ENCODE measurements at regions not wholly inside any gene's neighbourhood (a gene's known extent, or its start where the extent isn't known, plus 50 kb on each side); places are given as distances from the start of the nearest gene placed in this dataset.

DNA sequence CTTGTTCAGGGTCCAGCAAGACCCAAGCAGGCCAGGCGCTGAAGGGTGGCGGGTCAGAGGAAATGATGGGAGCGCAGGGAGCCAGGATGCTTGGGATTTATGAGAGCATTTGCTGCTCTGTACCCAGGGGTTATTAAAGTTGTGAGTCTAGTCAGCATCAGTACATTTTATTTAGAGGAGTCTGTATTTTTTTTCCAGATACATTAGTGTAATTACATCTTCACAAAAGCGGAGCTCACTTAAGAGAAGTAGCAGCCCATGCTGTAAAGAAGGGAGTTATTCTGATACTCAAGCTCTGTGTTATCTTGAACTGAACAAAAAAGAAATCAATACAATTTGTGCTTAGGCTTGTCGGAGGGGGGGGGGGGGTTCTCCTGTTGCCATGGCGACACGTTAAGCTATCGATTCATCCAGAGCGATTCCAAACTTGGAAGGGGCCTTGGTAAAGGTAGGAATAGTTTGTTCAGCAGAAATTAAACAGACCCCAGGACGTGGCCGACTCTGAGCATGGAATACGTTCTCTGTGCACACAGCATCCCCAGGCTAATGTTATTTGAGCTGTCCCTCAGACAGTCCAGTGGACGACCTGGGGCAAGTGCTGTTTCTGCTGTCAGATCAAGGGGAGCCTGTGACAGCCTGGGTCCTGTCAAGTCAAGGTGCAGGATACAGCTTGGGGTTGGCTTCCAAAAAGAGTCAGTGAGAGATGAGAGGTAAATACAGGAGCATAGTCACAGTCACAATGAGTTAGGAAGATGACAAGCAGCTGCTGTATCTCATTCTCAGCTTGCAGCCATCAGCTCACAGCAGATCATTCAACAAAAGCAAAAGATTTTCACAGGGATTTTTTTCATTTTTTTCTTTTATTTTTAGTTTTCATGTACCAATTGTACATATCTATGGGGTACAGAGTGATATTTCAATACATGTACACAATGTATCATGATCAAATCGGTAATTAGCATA lies 387.6 kb downstream of the DCDC2C start:
- peak; percentile 81 for DNase-seq (ENCODE audit: extremely low spot score)
- H3K4me3 ChIP-seq = no peak overlapping the region
- intact Hi-C loops (cut with DNase I) = no loop called here
- WGBS = 46% methylated on average over 14 of the region's 14 CpGs
- TF ChIP-seq, protein P1, sequence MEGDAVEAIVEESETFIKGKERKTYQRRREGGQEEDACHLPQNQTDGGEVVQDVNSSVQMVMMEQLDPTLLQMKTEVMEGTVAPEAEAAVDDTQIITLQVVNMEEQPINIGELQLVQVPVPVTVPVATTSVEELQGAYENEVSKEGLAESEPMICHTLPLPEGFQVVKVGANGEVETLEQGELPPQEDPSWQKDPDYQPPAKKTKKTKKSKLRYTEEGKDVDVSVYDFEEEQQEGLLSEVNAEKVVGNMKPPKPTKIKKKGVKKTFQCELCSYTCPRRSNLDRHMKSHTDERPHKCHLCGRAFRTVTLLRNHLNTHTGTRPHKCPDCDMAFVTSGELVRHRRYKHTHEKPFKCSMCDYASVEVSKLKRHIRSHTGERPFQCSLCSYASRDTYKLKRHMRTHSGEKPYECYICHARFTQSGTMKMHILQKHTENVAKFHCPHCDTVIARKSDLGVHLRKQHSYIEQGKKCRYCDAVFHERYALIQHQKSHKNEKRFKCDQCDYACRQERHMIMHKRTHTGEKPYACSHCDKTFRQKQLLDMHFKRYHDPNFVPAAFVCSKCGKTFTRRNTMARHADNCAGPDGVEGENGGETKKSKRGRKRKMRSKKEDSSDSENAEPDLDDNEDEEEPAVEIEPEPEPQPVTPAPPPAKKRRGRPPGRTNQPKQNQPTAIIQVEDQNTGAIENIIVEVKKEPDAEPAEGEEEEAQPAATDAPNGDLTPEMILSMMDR (IDR thresholded peaks at IDR 0.05) = no peak
- TF ChIP-seq POLR2A (IDR thresholded peaks at IDR 0.05; ENCODE audit: low read depth) = no peak
- no peak for TF ChIP-seq POLR2AphosphoS5 (IDR thresholded peaks at IDR 0.05)
- TF ChIP-seq EP300 (IDR thresholded peaks at IDR 0.05) = no peak
- no peaks in the 10 kb centered on the region for H3K36me3 ChIP-seq
- H3K27me3 ChIP-seq = peaks cover 0 to 12% (median 0%) of the 10 kb centered on the region in 4 donors
- H3K27ac ChIP-seq (replicated peaks in 1 of 4) = no peak overlapping the region
- no peaks in the 10 kb centered on the region for H3K9me3 ChIP-seq
- no peaks in the 10 kb centered on the region for H3K4me1 ChIP-seq

DNA sequence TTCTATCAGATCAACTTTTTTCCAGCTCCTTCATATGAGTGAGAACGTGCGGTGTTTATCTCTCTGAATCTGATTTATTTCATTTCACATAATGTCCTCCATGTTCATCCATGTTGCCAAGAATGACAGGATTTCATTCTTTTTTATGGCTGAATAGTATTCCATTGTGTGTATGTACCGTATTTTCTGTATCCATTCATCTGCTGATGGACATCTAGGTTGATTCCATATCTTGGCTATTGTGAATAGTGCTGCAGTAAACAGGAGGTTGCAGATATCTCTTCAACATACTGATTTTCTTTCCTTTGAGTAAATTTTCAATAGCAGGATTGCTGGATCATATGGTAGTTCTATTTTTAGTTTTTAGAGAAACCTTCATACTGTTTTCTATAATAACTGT lies 388.5 kb downstream of the DCDC2C start:
- Histone ChIP-seq H3K36me3 (no peaks in the 10 kb centered on the region), H3K4me3 (no peak overlapping the region), H3K9me3 (no peaks in the 10 kb centered on the region), H3K27ac (replicated peaks in 1 of 4) (no peak overlapping the region), H3K27me3 (peaks cover 0 to 16% (median 0%) of the 10 kb centered on the region in 4 donors), H3K4me1 (no peaks in the 10 kb centered on the region)
- 80% methylated on average over 3 of the region's 3 CpGs for WGBS
- TF ChIP-seq EP300 (IDR thresholded peaks at IDR 0.05) = no peak
- intact Hi-C loops (cut with DNase I) = no loop called here
- DNase-seq (ENCODE audit: extremely low spot score) = no peak

DNA sequence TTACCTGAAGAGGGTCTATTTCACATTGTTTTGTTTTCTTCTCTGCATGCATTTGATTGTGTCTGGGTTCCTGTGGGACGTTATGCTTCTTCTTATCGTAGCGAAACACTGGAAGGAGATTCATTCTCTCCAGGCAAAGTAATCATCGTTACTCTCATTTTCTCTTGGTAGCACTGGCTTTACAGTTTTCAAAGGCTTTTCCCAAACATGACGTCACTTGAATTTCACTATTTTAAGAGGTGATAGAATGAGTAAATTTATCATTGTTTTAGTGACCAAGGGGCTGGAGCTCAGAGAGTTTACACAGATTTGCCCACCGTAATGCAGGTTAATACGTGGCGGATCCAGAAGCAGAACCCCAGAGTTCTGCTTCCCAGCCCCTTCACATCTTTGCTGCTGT lies 391.4 kb downstream of the DCDC2C start:
- WGBS = 95% methylated on average over 8 of the region's 8 CpGs
- Histone ChIP-seq H3K27me3 (peaks cover 0 to 12% (median 0%) of the 10 kb centered on the region in 4 donors), H3K4me1 (no peaks in the 10 kb centered on the region), H3K27ac (replicated peaks in 1 of 4) (no peak overlapping the region), H3K9me3 (no peaks in the 10 kb centered on the region), H3K36me3 (no peaks in the 10 kb centered on the region), H3K4me3 (no peak overlapping the region)
- no peak for DNase-seq (ENCODE audit: extremely low spot score)
- intact Hi-C loops (cut with DNase I) = no loop called here
- TF ChIP-seq, protein P1 (IDR thresholded peaks at IDR 0.05) = no peak

DNA sequence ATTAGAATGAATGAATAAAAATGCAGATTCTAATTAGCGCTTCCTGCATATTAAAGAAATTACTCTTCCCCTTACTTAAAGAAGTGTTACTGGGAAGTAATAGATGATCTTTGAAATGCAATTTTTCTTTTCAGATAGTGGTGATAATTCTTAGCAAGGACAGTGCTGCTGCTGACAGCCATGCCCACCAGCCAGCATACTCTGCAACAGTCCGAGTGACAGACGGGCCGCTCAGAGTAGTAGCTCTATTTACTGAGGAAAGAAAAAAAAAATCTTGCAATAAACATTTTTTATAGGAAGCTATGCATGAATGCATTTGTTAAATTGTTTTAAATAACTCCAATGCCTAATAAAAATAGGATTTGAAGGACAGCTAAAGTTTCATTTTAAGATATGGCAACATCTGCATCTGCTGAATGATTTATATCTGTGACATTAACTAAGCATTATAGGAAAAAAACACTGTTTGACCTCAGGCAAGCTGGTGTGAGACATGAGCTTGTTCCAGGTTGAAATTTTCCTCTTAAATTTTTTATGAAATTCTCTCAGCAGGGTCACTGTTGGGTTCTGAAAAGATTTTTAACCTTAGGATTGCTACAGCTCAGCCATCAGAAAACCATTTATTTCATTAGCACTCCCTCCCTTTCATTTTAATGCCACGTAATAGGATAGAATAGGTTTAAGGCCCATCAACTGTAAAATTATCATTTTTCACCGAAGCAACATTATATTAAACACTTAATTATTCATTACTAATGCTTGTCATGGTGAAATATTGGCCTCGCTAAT lies 393.8 kb downstream of the DCDC2C start:
- no peak overlapping the region for H3K4me3 ChIP-seq
- peaks cover 0 to 6% (median 0%) of the 10 kb centered on the region in 4 donors for H3K27me3 ChIP-seq
- intact Hi-C loops (cut with DNase I) = no loop called here

More for the DNA sequence above, 393.8 kb downstream of the DCDC2C start:
- no peak overlapping the region for H3K27ac ChIP-seq (replicated peaks in 1 of 4)
- no peaks in the 10 kb centered on the region for H3K36me3 ChIP-seq
- no peak for DNase-seq (ENCODE audit: extremely low spot score)
- TF ChIP-seq POLR2A (IDR thresholded peaks at IDR 0.05; ENCODE audit: low read depth) (no peak), POLR2AphosphoS5 (IDR thresholded peaks at IDR 0.05) (no peak), EP300 (IDR thresholded peaks at IDR 0.05) (no peak)
- TF ChIP-seq, protein P1 (IDR thresholded peaks at IDR 0.05) = no peak
- no peaks in the 10 kb centered on the region for H3K4me1 ChIP-seq
- H3K9me3 ChIP-seq = no peaks in the 10 kb centered on the region
- 87% methylated on average over 7 of the region's 7 CpGs for WGBS
